ENCODE measurements at regions not wholly inside any gene's neighbourhood (a gene's known extent, or its start where the extent isn't known, plus 50 kb on each side); places are given as distances from the start of the nearest gene placed in this dataset.
"Not testable (repeated sequence)": the region's sequence is repeated elsewhere in the genome, so short reads cannot be mapped to it uniquely, and the experiment has no call there.

GRCh38 chr10:100642295-100642994 is 102.9 kb upstream of the PAX2 start:
- DNase-seq (ENCODE audit: low read depth) = no peak

- no peak for DNase-seq (ENCODE audit: low read depth)
Observed at GRCh38 chr10:100645091-100645490, 100.3 kb upstream of the PAX2 start.

- no peak for DNase-seq (ENCODE audit: low read depth)
Observed at GRCh38 chr10:100645613-100646392, 99.6 kb upstream of the PAX2 start.

DNA sequence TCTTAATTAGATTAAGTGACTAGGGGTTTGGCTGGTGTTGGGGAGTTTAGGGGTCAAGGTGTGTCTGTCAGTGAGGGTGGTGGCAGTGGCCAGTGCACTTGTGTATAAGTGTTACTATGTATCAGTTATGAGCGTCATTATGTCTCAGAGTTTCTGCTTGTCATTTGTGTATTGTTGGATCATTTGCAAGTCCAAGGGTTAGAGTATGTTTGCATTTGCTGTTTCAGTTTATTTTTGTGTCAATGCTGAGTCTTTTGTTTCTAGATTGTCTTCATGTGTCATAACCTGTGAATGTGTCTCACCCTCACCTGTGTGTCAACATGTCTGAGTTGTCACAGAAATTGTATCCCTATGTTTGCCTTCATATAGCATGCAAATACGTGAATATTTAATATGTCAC is 97.5 kb upstream of the PAX2 start:
- DNase-seq (ENCODE audit: low read depth) = no peak

- DNase-seq (ENCODE audit: low read depth) = no peak
Observed at GRCh38 chr10:100650693-100651092, 94.7 kb upstream of the PAX2 start.

GRCh38 chr10:100651099-100651498 is 94.3 kb upstream of the PAX2 start:
- DNase-seq (ENCODE audit: low read depth) = not testable (repeated sequence)

GRCh38 chr10:100651916-100652315 is 93.5 kb upstream of the PAX2 start:
- DNase-seq (ENCODE audit: low read depth) = no peak

- no peak for DNase-seq (ENCODE audit: low read depth)
Observed at GRCh38 chr10:100652406-100653135, 92.8 kb upstream of the PAX2 start.

- no peak for DNase-seq (ENCODE audit: low read depth)
Observed at GRCh38 chr10:100653238-100653956, 92.0 kb upstream of the PAX2 start.

DNA sequence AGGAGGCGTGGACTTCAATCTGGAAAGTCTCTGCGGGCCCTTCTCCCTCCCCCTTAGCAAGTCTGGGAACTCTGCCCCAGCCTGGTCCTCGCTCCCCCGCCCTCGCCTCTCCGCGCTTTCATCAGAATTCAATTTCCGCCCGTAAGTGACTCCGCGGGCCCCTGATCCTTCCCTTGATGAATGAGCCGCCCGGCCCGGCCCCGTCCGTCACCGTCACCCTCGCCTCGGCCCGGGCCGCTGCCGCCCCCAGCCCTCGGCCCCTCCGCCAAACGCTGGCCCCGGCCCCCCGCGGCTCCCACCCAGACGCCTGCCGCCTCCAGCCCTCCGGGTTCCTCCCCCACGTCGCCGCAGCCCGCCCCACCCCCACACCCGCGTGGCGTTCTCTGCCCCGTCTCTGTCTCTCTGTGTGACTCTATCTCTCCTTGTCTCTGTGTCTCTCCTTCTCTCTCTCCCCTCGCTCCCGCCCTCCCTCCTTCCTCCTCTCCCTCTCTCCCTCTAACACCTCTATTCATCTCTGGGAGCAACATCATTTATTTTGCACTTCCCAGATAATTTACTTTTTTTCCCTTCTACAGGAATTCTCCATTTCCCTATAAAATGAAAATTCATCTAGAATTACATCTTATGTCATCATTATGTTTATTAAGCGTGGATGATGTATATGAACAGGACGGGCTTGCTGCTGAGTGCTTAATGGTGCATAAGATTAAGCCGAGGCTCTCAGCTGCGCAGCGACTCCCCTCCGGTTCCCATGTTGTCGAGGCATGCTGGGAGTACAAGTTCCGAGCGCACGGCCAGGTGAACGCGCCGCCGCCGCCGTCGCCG is 91.2 kb upstream of the PAX2 start:
- peak; percentile 8 for DNase-seq (ENCODE audit: low read depth)

DNA sequence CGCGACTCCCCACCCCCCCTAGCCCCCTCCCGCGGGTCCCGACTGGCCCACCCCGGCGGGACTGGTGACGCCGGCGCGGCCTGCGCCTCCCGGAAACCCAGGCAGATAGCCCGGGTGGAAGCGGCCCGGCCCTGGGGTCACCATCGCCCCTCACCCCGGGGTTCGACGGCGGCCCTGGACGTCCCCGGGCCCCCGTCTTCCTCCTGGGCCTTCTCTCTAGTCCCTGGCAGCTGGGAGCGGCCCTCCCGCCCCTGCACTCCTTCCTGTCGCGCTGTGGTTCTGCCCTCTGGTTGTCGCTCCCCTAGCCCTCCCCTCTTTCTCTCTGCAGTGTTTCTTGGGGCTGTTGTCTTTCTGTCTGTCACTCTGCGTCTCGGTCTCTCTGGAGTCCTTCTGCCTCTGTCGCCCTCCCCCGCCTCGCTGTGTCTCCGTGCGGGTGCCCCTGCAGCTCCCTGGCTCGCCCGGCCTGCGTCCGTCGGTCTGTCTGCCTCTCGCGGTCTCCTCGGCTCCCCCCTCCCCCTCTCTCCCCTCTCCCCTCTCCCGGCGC is 90.5 kb upstream of the PAX2 start:
- no peak for DNase-seq (ENCODE audit: low read depth)

DNA sequence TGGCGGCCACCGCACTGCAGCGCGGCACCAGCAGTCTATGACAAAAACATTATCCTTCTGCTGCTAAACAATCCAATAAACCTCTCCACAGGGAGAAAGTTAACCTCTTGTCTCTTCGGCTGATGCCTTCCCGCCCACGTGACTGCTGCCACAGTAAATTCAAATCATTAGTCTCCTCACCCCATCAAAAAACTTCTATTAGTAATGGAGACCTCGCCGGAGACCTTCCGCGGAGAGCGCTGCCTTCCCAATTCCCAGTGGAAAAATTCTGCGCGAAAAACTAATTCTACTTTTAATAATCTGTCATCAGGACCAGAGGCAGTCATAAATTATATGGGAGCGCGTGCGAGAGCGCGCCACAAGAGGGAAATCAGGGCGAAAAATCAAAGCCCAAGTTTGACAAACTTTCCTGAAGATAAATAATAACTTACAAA is 90.0 kb upstream of the PAX2 start:
- DNase-seq (ENCODE audit: low read depth) = no peak

DNA sequence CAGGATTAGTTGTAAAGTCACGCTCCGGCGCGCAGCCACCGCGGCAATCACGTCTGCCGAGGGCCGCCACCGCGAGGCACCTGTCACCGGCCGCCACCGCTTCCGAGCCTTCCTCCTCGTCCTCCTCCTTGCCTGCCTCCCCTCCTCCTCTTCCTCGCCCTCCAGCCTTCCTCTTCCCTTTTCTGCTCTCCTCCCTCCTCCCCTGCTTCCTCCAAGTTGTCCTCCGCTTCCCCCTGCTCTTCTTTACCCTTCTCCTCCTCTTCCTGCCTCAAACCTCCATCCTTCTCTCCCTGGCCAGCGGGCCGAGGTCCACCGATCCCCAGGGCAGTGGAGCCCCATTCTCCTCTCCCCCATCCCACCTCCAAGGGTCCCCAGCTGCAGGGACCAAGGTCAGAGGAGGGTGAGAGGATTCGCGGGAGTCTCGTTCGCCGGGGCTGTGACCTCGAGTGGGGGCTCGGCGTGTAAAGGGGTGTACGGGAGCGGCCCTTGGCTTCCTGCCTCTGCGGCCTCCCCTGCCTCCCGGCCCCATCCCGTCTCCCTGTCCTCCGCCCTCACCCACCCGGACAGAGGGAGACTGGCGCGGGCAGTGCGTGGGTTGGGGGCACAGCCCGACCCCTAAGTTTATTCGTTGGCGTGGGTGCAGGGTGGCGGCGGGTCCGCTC is 89.5 kb upstream of the PAX2 start:
- DNase-seq (ENCODE audit: low read depth) = no peak

GRCh38 chr10:100656454-100656853 is 88.9 kb upstream of the PAX2 start:
- no peak for DNase-seq (ENCODE audit: low read depth)

DNA sequence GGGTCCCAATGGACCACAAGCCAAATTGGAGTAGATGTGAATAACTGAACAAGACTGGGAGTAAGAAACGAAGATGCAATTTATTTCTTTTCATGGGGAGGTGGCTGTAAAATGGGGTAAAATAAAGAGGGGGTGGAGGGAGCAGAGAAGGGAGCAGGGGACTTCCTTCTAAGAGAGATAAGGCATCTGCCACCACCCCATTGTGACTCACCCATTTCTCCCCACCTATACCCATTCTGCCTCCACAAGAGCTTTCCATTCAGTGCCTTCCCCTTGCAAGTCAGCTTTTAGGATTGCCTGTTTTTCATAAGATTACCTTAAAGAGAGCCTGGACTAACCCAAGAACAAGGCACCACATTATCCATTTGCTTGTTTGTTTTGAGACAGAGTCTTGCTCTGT is 87.1 kb upstream of the PAX2 start:
- DNase-seq (ENCODE audit: low read depth) = no peak

GRCh38 chr10:100659361-100660098 is 85.9 kb upstream of the PAX2 start:
- DNase-seq (ENCODE audit: low read depth) = no peak

- DNase-seq (ENCODE audit: low read depth) = no peak
Observed at GRCh38 chr10:100660365-100660764, 85.0 kb upstream of the PAX2 start.

GRCh38 chr10:100660945-100661344 is 84.4 kb upstream of the PAX2 start:
- DNase-seq (ENCODE audit: low read depth) = no peak

DNA sequence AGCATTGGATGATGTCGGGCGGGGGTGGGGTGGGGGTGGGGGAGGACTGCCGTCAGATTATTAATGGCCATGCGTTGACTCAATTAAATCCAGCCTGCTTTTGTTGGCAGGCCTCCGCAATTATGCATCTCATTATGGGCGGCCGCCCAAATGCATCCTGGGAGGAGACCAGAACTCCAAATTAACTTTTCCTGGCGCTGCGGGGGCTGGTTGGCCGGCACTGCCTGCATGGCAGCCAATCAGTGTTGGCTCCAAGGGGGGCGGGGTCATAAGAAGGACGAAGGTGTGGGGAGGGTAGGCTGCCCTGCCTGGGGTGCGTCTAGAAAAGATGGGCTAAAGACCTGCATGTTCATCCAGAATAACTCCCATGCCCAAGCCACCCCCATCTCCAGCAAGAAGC is 83.9 kb upstream of the PAX2 start:
- no peak for DNase-seq (ENCODE audit: low read depth)

- no peak for DNase-seq (ENCODE audit: low read depth)
Observed at GRCh38 chr10:100662067-100662466, 83.3 kb upstream of the PAX2 start.

Data from activated T-helper 9 cell treated with anti-CD3 and anti-CD28 coated beads, Interleukin-2, amount 50 U/mL, for 16 hours (primary cell).